GM12875 (cell line): ENCODE measurements at regions not wholly inside any gene's neighbourhood (a gene's known extent, or its start where the extent isn't known, plus 50 kb on each side); places are given as distances from the start of the nearest gene placed in this dataset.

Experiments used
- H3K4me3 ChIP-seq: one replicate; pipeline ENCODE4 v1.5.1; 2011; ENCODE audit warnings: low read depth, low read length, control low read depth
- TF ChIP-seq, protein P1 (sequence below): IDR thresholded peaks from 2 replicates; pipeline ENCODE4 v1.5.1; 2011; ENCODE audit warnings: low read depth, mild to moderate bottlenecking, control low read depth, inconsistent platforms, low read length, moderate library complexity, borderline replicate concordance; ENCODE audit not compliant: insufficient read depth

DNA sequence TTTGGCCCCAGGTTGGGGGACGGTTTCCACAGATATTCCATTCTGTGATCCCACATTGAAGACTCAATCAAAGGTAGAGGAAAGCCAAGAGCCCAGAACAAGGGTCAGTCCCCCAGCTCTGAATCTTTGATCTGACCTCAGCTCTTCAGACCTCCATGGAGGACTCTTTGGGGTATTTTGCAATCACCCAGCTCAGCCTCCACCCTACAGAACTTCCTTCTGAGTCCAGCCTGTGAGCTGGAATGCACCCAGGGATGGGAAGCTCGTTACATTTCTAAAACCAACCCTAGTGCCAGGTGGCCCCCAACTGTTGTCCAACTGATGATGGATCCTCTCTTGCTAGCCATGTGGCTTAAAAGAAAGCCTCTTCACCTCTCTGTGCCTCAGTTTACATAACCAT lies 335.3 kb downstream of the MN1 start:
- TF ChIP-seq, protein P1, sequence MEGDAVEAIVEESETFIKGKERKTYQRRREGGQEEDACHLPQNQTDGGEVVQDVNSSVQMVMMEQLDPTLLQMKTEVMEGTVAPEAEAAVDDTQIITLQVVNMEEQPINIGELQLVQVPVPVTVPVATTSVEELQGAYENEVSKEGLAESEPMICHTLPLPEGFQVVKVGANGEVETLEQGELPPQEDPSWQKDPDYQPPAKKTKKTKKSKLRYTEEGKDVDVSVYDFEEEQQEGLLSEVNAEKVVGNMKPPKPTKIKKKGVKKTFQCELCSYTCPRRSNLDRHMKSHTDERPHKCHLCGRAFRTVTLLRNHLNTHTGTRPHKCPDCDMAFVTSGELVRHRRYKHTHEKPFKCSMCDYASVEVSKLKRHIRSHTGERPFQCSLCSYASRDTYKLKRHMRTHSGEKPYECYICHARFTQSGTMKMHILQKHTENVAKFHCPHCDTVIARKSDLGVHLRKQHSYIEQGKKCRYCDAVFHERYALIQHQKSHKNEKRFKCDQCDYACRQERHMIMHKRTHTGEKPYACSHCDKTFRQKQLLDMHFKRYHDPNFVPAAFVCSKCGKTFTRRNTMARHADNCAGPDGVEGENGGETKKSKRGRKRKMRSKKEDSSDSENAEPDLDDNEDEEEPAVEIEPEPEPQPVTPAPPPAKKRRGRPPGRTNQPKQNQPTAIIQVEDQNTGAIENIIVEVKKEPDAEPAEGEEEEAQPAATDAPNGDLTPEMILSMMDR = no peak
- no peak overlapping the region for H3K4me3 ChIP-seq

DNA sequence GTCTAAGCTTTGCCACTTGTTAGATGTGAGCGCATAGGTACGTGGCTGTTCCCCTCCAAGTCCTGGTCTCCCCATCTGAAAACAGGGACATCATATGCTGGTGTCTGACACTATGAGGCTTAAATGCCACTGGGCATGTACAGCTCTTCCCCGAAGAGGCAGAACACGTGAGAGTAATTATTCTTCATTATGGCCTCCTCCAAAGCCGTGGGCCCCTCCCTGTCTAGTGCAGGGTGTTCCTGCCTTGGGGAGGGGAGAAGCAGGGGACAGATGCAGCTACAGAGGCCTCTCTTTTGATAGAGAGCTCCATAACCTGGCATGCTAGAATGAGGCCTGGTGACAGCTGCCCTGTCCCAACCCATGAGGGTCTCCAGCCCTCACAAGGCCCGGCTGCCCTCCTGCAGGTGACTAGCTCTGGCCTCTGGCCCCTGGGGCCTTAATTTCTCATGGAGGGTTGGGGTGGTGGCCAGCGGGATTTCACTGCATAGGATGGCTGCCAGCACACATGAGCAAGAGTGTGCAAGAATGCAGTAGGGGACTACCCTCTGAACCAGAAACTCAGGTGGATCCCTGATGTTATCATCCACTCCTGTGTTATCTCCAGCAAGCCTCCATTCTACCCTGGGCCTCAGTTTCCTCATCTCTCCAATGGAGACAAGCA lies 334.6 kb downstream of the MN1 start:
- TF ChIP-seq, protein P1 = no peak
- H3K4me3 ChIP-seq = no peak overlapping the region

DNA sequence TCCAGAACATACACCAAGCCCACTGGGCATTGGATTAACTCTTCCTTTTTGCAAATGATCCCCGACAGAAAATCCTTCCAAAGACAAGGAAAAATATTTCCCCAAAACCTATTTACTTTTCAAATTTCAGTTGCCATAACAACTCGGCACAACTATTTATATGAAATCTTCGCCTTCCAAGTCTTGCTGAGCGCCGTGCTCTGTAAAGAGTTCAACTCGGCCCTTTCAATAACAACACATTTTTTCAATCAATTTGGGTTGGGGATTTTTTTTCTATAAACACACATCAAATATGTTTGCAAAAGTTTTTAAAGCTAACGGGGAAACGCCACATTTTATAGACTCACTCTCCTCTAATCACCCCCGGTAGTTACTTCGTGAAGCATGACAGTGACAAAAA lies 333.8 kb downstream of the MN1 start:
- TF ChIP-seq, protein P1 = no peak
- H3K4me3 ChIP-seq = no peak overlapping the region

DNA sequence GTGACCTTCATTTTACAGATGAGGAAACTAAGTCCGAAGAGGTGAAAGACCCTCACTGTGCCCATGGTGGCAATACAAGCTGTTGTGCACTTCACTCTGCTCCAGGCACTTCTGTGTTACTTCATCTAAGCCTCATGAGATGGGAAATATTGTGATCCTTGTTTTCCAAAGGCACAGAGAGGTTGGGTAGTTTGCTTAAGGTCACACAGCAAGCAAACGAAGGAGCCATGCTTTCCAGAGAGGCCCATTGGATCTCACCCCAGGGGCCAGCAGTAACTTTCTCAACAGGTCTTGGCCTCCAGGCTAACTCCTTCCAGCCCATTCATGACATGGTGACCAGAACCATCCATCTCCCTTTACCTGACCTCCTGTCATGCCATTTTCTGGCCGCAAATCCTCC lies 332.8 kb downstream of the MN1 start:
- H3K4me3 ChIP-seq = no peak overlapping the region
- TF ChIP-seq, protein P1 = no peak

DNA sequence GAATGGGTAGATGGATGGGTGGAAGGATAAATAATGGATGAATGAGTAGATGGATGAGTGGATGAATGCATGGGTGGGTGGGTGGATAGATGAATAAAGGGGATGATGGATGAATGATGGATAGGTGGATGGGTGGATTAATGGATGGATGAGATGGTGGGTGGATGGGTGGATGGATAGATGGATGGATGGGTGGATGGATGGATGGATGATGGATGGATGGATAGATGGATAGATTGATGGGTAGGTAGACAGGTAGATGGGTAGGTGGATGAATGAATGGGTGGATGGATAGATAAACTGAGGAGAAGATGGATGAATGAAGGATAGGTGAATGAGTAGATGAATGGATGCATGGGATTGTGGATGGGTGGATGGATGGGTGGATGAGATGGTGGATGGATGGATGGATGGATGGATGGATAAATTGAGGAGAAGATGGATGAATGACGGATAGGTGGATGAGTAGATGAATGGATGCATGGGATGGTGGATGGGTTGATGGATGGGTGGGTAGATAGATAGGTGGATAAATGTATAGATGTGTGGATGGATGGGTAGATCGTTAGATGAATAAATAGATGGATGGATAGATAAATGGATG lies 331.3 kb downstream of the MN1 start:
- H3K4me3 ChIP-seq = no peak overlapping the region
- TF ChIP-seq, protein P1 = no peak

DNA sequence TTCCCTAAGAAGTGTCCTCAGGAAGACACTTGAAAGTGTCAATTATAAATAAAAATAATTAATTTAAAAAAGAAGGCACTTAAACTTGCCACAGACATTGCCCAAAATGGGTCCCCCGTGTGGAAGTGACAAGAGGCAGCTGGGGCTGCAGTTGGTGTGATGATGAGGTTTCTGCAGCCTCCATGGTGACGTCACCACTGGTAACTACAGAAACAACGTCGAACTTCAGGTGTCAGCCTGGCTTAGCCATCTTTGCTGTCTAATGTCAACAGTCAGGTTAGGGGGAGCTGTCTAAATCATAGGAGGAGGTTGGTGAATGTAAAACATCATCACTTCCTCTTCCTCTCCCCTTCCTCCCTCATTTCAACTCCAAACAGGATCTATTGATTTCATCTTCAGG lies 328.6 kb downstream of the MN1 start:
- no peak overlapping the region for H3K4me3 ChIP-seq
- TF ChIP-seq, protein P1 = no peak

DNA sequence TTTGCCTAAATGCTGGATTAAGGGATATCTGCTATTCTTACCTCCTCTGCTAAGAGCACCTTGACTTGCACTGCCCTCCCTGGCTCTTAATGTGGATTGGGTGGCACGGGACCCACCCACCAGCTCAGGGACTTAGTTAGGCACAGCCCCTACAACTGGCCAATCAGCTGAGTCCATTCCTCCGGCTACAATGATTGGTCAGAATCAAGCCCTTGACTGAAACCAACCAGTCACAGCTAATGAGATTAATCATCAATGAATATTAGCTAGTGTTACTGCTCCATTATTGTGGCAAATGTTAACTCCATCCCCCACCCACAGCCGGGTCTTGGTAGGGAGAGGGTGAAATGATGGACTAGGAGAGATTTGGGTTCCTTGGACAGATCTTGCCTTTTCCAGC lies 328.0 kb downstream of the MN1 start:
- H3K4me3 ChIP-seq = no peak overlapping the region
- TF ChIP-seq, protein P1 = no peak
